Neural crest cell (in vitro differentiated cells): ENCODE measurements at regions not wholly inside any gene's neighbourhood (a gene's known extent, or its start where the extent isn't known, plus 50 kb on each side); places are given as distances from the start of the nearest gene placed in this dataset.

Experiments
- DNase-seq: peaks from one replicate; pipeline ENCODE4 v3.0.0; 2021; ENCODE audit warnings: low read depth, mixed read lengths, low spot score
- H3K27ac Mint-ChIP-seq: one replicate; pipeline ENCODE4 v1.8.0; 2021; ENCODE audit warnings: mild to moderate bottlenecking, mixed read lengths; ENCODE audit not compliant: unreplicated experiment
- H3K27me3 Mint-ChIP-seq: 2 replicates; pipeline ENCODE4 v1.8.0; 2021; ENCODE audit warnings: low read depth, mild to moderate bottlenecking, mixed read lengths
- H3K36me3 Mint-ChIP-seq: 2 replicates; pipeline ENCODE4 v1.8.0; 2021; ENCODE audit warnings: low read depth, mild to moderate bottlenecking, mixed read lengths
- H3K4me1 Mint-ChIP-seq: 2 replicates; pipeline ENCODE4 v1.8.0; 2021; ENCODE audit warnings: mixed read lengths
- H3K4me3 Mint-ChIP-seq: one replicate; pipeline ENCODE4 v1.8.0; 2021; ENCODE audit warnings: mild to moderate bottlenecking, mixed read lengths
- H3K9me3 Mint-ChIP-seq: 2 replicates; pipeline ENCODE4 v1.8.0; 2021; ENCODE audit warnings: mixed read lengths
- CTCF ChIP-seq: fragments of 200-600 bp; sonication (generic); conservative IDR thresholded peaks from 2 replicates; pipeline ENCODE4 v1.5.0; 2021; ENCODE audit warnings: antibody characterized with exemption, mild to moderate bottlenecking

- Mint-ChIP-seq H3K4me3 (no peak overlapping the region), H3K27me3 (no peaks in the 10 kb centered on the region), H3K9me3 (no peaks in the 10 kb centered on the region), H3K27ac (no peak overlapping the region), H3K36me3 (no peaks in the 10 kb centered on the region), H3K4me1 (no peaks in the 10 kb centered on the region)
- no peak for DNase-seq
- TF ChIP-seq CTCF: no peak
These were observed 184.2 kb upstream of the TMEM161B start for GRCh38 chr5:88452820-88453219.

GRCh38 chr5:88450239-88450638 is 181.6 kb upstream of the TMEM161B start:
- Mint-ChIP-seq H3K9me3 (no peaks in the 10 kb centered on the region), H3K4me3 (no peak overlapping the region), H3K36me3 (no peaks in the 10 kb centered on the region), H3K27me3 (no peaks in the 10 kb centered on the region), H3K4me1 (peaks cover 2% of the 10 kb centered on the region), H3K27ac (no peak overlapping the region)
- no peak for TF ChIP-seq CTCF
- DNase-seq: no peak

- Mint-ChIP-seq H3K27ac (no peak overlapping the region), H3K27me3 (no peaks in the 10 kb centered on the region), H3K36me3 (peaks cover 6% of the 10 kb centered on the region), H3K9me3 (peaks cover 3% of the 10 kb centered on the region), H3K4me3 (no peak overlapping the region), H3K4me1 (peaks cover 33% of the 10 kb centered on the region)
- no peak for TF ChIP-seq CTCF
- DNase-seq: no peak
These were observed 169.4 kb upstream of the TMEM161B start for GRCh38 chr5:88438006-88438405.

- H3K27me3 Mint-ChIP-seq: no peaks in the 10 kb centered on the region
- H3K9me3 Mint-ChIP-seq: peaks cover 3% of the 10 kb centered on the region
- H3K36me3 Mint-ChIP-seq: peaks cover 6% of the 10 kb centered on the region
- no peak overlapping the region for H3K27ac Mint-ChIP-seq
- peaks cover 33% of the 10 kb centered on the region for H3K4me1 Mint-ChIP-seq
- TF ChIP-seq CTCF: no peak
- DNase-seq: no peak
- H3K4me3 Mint-ChIP-seq: no peak overlapping the region
These were observed 167.6 kb upstream of the TMEM161B start for GRCh38 chr5:88436290-88436689.

GRCh38 chr5:88428633-88429032 is 160.0 kb upstream of the TMEM161B start:
- no peak overlapping the region for H3K27ac Mint-ChIP-seq
- no peaks in the 10 kb centered on the region for H3K27me3 Mint-ChIP-seq
- H3K9me3 Mint-ChIP-seq: peaks cover 3% of the 10 kb centered on the region
- TF ChIP-seq CTCF: no peak
- H3K36me3 Mint-ChIP-seq: no peaks in the 10 kb centered on the region
- no peak for DNase-seq
- H3K4me1 Mint-ChIP-seq: no peaks in the 10 kb centered on the region
- no peak overlapping the region for H3K4me3 Mint-ChIP-seq

GRCh38 chr5:88426441-88426840 is 157.8 kb upstream of the TMEM161B start:
- no peak overlapping the region for H3K4me3 Mint-ChIP-seq
- no peak for TF ChIP-seq CTCF
- no peaks in the 10 kb centered on the region for H3K36me3 Mint-ChIP-seq
- H3K9me3 Mint-ChIP-seq: peaks cover 3% of the 10 kb centered on the region
- H3K4me1 Mint-ChIP-seq: no peaks in the 10 kb centered on the region
- DNase-seq: no peak
- H3K27me3 Mint-ChIP-seq: no peaks in the 10 kb centered on the region
- no peak overlapping the region for H3K27ac Mint-ChIP-seq
